CD4-positive, alpha-beta T cell (primary cell): ENCODE measurements at regions not wholly inside any gene's neighbourhood (a gene's known extent, or its start where the extent isn't known, plus 50 kb on each side); places are given as distances from the start of the nearest gene placed in this dataset.

Experiments
- ATAC-seq: fragments of 200-7000 bp; cut with Tn5 transposase; one replicate; pipeline ENCODE4 v1.10.0; 2022; ENCODE audit warnings: mild to moderate bottlenecking; ENCODE audit not compliant: poor library complexity
- CTCF ChIA-PET: fragments of 350-600 bp; sonication (Branson Sonifier 250); formaldehyde crosslinking; loops from one replicate; lab custom pipeline; 2021; ENCODE audit warnings: antibody characterized with exemption, inconsistent platforms; lab: Charles Lee
- POLR2A ChIA-PET: fragments of 350-600 bp; sonication (Branson Sonifier 250); formaldehyde crosslinking; loops from one replicate; lab custom pipeline; 2021; ENCODE audit warnings: antibody characterized with exemption, inconsistent platforms; lab: Charles Lee
- DNase-seq, 14 experiments: peaks; one replicate each; pipeline ENCODE4 v3.0.0-alpha.2; 2013 to 2020; ENCODE audit warnings: mixed read lengths in 2 of 14
- H3K27ac ChIP-seq, 2 donors: one replicate each; pipeline versions ENCODE4 v1.5.1 to v1.7.0; 2013; ENCODE audit warnings: low read length in 2 of 2, low read depth in 1 of 2, mild to moderate bottlenecking in 1 of 2
- H3K27me3 ChIP-seq, 2 experiments: 1 replicate in 1 of 2; 2 replicates in 1 of 2; pipeline versions ENCODE4 v1.6.1 to v1.7.0; 2013; ENCODE audit warnings: low read length in 2 of 2, control low read depth in 1 of 2, mild to moderate bottlenecking in 1 of 2, moderate library complexity in 1 of 2; ENCODE audit not compliant: insufficient read depth in 2 of 2, control insufficient read depth in 1 of 2
- H3K36me3 ChIP-seq: one replicate; pipeline ENCODE4 v1.6.1; 2013; ENCODE audit warnings: low read length, control low read depth; ENCODE audit not compliant: insufficient read depth
- H3K4me1 ChIP-seq: one replicate; pipeline ENCODE4 v1.6.1; 2013; ENCODE audit warnings: low read length, control low read depth; ENCODE audit not compliant: insufficient read depth
- H3K4me3 ChIP-seq: one replicate; pipeline ENCODE4 v1.5.1; 2013; ENCODE audit warnings: mild to moderate bottlenecking, low read length, moderate library complexity
- H3K9me3 ChIP-seq, 2 experiments: 1 replicate in 1 of 2; 2 replicates in 1 of 2; pipeline versions ENCODE4 v1.6.1 to v1.7.0; 2013; ENCODE audit warnings: low read length in 2 of 2, mild to moderate bottlenecking in 2 of 2, control low read depth in 1 of 2, moderate library complexity in 1 of 2; ENCODE audit not compliant: control insufficient read depth in 1 of 2, insufficient read depth in 1 of 2
- H3K27ac Mint-ChIP-seq: one replicate; pipeline ENCODE4 v1.8.0; 2020; ENCODE audit warnings: mixed read lengths
- H3K27me3 Mint-ChIP-seq: one replicate; pipeline ENCODE4 v1.8.0; 2021; ENCODE audit warnings: mixed read lengths
- H3K36me3 Mint-ChIP-seq: one replicate; pipeline ENCODE4 v1.8.0; 2021; ENCODE audit warnings: low read depth, mixed read lengths
- H3K4me1 Mint-ChIP-seq: one replicate; pipeline ENCODE4 v1.8.0; 2021; ENCODE audit warnings: low read depth, mixed read lengths
- H3K4me3 Mint-ChIP-seq: one replicate; pipeline ENCODE4 v1.8.0; 2020; ENCODE audit warnings: mild to moderate bottlenecking, mixed read lengths
- H3K9me3 Mint-ChIP-seq: one replicate; pipeline ENCODE4 v1.8.0; 2020; ENCODE audit warnings: mixed read lengths
- intact Hi-C, 2 experiments: fragments of 100-400 bp; cut with DNase I in 1 of 2; cut with micrococcal nuclease in 1 of 2; formaldehyde crosslinking; loops; one replicate each; pipeline versions ENCODE4 v1.15.1 to v1.9.0; 2023 to 2025; cut with DNase I, micrococcal nuclease
- TF ChIP-seq, protein P1 (sequence below): fragments of 200-600 bp; IDR thresholded peaks from one replicate; pipeline ENCODE4 v1.8.0; 2022; ENCODE audit warnings: antibody characterized with exemption, mild to moderate bottlenecking

DNA sequence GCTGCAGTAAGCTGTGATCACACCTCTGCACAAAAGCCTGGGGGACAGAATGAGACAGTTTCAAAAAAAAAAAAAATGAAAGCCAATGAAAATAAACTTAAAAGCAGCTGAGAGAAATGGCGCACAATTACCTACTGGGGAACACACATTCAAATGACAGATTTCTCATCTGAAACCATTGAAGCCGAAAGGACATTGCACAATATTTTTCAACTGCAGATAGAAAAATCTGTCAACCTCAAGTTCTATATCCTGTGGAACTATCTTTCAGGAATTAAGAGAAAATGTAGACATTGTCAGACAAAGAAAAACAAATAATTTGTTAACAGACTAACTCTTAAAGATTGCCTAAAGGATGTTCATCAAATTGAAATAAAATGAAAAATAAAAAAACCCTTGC is 442.8 kb downstream of the MATN1 start:
- Mint-ChIP-seq H3K4me1 (peaks cover 6% of the 10 kb centered on the region), H3K36me3 (no peaks in the 10 kb centered on the region), H3K27ac (no peak overlapping the region), H3K4me3 (no peak overlapping the region), H3K27me3 (peaks cover 16% of the 10 kb centered on the region), H3K9me3 (no peaks in the 10 kb centered on the region)
- intact Hi-C loops = no loop called here
- ChIA-PET CTCF (no interaction called here), POLR2A (no interaction called here)
- Histone ChIP-seq H3K27me3 (no peaks in the 10 kb centered on the region), H3K4me1 (peaks cover 11% of the 10 kb centered on the region), H3K36me3 (no peaks in the 10 kb centered on the region), H3K9me3 (peaks cover 0 to 20% of the 10 kb centered on the region in 2 experiments), H3K27ac (no peak overlapping the region), H3K4me3 (no peak overlapping the region)
- ATAC-seq (no peak), DNase-seq (no peak)
- TF ChIP-seq, protein P1, sequence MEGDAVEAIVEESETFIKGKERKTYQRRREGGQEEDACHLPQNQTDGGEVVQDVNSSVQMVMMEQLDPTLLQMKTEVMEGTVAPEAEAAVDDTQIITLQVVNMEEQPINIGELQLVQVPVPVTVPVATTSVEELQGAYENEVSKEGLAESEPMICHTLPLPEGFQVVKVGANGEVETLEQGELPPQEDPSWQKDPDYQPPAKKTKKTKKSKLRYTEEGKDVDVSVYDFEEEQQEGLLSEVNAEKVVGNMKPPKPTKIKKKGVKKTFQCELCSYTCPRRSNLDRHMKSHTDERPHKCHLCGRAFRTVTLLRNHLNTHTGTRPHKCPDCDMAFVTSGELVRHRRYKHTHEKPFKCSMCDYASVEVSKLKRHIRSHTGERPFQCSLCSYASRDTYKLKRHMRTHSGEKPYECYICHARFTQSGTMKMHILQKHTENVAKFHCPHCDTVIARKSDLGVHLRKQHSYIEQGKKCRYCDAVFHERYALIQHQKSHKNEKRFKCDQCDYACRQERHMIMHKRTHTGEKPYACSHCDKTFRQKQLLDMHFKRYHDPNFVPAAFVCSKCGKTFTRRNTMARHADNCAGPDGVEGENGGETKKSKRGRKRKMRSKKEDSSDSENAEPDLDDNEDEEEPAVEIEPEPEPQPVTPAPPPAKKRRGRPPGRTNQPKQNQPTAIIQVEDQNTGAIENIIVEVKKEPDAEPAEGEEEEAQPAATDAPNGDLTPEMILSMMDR = no peak

DNA sequence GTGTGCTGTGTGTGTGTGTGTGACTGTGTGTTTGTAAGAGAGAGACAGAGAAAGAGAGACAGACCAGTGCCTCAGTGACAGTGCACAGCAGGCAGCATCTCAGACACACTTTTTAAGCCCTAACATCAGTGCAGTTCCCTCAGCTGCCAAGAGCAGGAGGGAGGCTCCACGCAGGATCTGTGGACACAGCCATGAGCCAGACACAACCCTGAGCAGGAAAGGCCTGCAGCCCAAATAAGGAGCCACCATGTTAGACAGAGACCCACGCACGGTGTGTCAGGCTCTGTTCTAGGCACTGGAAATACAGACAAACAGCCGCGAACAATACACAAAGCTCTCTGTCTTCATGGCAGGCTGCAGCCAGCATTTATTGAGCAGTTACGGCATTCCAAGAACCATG is 445.5 kb downstream of the MATN1 start:
- H3K4me1 Mint-ChIP-seq = peaks cover under 1% of the 10 kb centered on the region
- no peak overlapping the region for H3K27ac Mint-ChIP-seq
- no peaks in the 10 kb centered on the region for H3K9me3 Mint-ChIP-seq
- Histone ChIP-seq H3K27me3 (no peaks in the 10 kb centered on the region), H3K4me3 (no peak overlapping the region), H3K4me1 (peaks cover 5% of the 10 kb centered on the region), H3K27ac (no peak overlapping the region), H3K9me3 (peaks cover 0 to 20% of the 10 kb centered on the region in 2 experiments), H3K36me3 (no peaks in the 10 kb centered on the region)
- H3K27me3 Mint-ChIP-seq = peaks cover 17% of the 10 kb centered on the region
- CTCF ChIA-PET = no interaction called here
- no peaks in the 10 kb centered on the region for H3K36me3 Mint-ChIP-seq
- H3K4me3 Mint-ChIP-seq = no peak overlapping the region
- ATAC-seq (no peak), DNase-seq (no peak)
- TF ChIP-seq, protein P1 = no peak
- intact Hi-C loops = no loop called here
- POLR2A ChIA-PET = no interaction called here

DNA sequence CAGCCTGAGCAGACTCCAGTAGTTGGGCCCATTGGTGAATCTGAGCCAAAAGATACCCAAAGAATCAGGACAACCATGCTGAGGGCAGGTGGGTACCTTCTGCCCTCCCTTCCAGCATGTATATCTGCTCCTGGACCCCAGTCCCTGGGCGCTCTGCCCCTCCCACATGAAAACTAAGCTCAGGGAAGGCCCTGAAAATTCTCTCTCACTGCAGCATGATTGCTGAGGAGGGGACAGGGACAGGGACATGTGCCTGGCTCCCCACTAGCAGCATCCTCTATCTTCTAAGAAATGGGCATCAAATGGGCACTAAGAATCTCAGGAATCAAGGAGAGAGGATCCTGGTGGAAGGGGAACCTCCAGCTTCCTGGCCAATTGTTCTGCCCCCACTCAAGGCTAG is 446.0 kb downstream of the MATN1 start:
- H3K27me3 Mint-ChIP-seq = peaks cover 22% of the 10 kb centered on the region
- POLR2A ChIA-PET = no interaction called here
- intact Hi-C loops = no loop called here
- no peak overlapping the region for H3K27ac Mint-ChIP-seq
- H3K9me3 Mint-ChIP-seq = no peaks in the 10 kb centered on the region
- H3K4me1 Mint-ChIP-seq = no peaks in the 10 kb centered on the region
- no peaks in the 10 kb centered on the region for H3K36me3 Mint-ChIP-seq
- H3K27me3 ChIP-seq = no peaks in the 10 kb centered on the region
- DNase-seq (no peak), ATAC-seq (no peak)
- no peak overlapping the region for H3K27ac ChIP-seq
- no peaks in the 10 kb centered on the region for H3K36me3 ChIP-seq
- peaks cover 0 to 20% of the 10 kb centered on the region in 2 experiments for H3K9me3 ChIP-seq
- TF ChIP-seq, protein P1 = no peak
- peaks cover under 1% of the 10 kb centered on the region for H3K4me1 ChIP-seq
- H3K4me3 Mint-ChIP-seq = no peak overlapping the region
- H3K4me3 ChIP-seq = no peak overlapping the region
- CTCF ChIA-PET = no interaction called here
